AG04449 (cell line): ENCODE measurements at regions not wholly inside any gene's neighbourhood (a gene's known extent, or its start where the extent isn't known, plus 50 kb on each side); places are given as distances from the start of the nearest gene placed in this dataset.
"Not testable (repeated sequence)": the region's sequence is repeated elsewhere in the genome, so short reads cannot be mapped to it uniquely, and the experiment has no call there.

Source experiments
- CTCF ChIA-PET: fragments of 350-600 bp; formaldehyde crosslinking; extraction: SDS; loops from one replicate; lab custom pipeline; 2021; ENCODE audit warnings: antibody characterized with exemption; lab: Yijun Ruan, JAX
- POLR2A ChIA-PET: fragments of 400-600, 350-600 bp; formaldehyde crosslinking; extraction: SDS; loops from one replicate; lab custom pipeline; 2020; ENCODE audit warnings: antibody characterized with exemption, inconsistent platforms; lab: Yijun Ruan, JAX
- DNase-seq: peaks from one replicate; pipeline ENCODE4 v3.0.0-alpha.2; 2010; ENCODE audit warnings: low read depth, low spot score
- H3K4me3 ChIP-seq: 2 replicates; pipeline ENCODE4 v1.5.1; 2011; ENCODE audit warnings: low read depth, mild to moderate bottlenecking, control low read depth, low read length
- CTCF ChIP-seq: IDR thresholded peaks from one replicate; pipeline ENCODE4 v1.5.1; 2011; ENCODE audit warnings: mild to moderate bottlenecking, moderate library complexity, low read length, control low read depth, inconsistent platforms; ENCODE audit not compliant: insufficient read depth; ENCODE audit errors: missing control alignments

- ChIA-PET CTCF (no interaction called here), POLR2A (no interaction called here)
- no peak overlapping the region for H3K4me3 ChIP-seq
- no peak for TF ChIP-seq CTCF
- DNase-seq = no peak
These were observed 199.7 kb downstream of the ANKRD30B start for GRCh38 chr18:14947482-14948162.

- no peak for DNase-seq
- CTCF ChIA-PET = no interaction called here
- TF ChIP-seq CTCF = no peak
- POLR2A ChIA-PET = no interaction called here
- no peak overlapping the region for H3K4me3 ChIP-seq
These were observed 200.2 kb downstream of the ANKRD30B start for GRCh38 chr18:14948163-14948540.

- H3K4me3 ChIP-seq = no peak overlapping the region
- DNase-seq = no peak
- no peak for TF ChIP-seq CTCF
- CTCF ChIA-PET = no interaction called here
- POLR2A ChIA-PET = no interaction called here
These were observed 202.1 kb downstream of the ANKRD30B start for GRCh38 chr18:14949800-14950664.

DNA sequence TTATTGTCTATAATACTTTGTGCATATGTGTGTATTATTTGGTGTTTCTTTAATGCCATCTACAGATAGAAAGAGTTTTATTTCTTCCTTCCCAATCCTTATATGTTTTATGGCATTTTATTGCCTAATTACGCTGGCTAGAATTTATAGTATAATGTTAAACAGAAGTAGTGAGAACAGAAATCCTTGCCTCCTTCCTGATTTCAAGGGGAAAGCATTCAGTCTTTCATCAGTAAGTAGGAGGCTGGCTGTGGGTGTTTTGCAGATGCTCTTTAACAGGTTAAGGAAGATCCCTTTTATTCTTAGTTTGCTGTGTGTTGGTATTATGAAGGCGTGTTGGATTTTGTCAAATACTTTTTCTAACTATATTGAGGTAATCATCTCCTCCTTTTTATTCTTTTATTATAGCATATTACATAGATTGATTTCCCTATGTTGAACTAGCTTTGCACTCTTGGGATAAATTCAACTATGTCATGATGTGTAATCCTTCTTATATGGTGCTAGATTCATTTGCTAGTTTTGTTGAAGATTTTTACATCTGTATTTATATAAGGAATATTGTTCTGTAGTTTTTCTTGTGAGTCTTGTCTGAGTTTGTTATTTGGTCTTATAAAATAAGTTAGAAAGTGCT is 204.6 kb downstream of the ANKRD30B start:
- DNase-seq, POLR2A ChIA-PET, H3K4me3 ChIP-seq, CTCF ChIA-PET: not testable (repeated sequence)

GRCh38 chr18:14958701-14959100 is 210.7 kb downstream of the ANKRD30B start:
- no peak for DNase-seq
- no peak for TF ChIP-seq CTCF
- no peak overlapping the region for H3K4me3 ChIP-seq
- CTCF ChIA-PET = no interaction called here
- POLR2A ChIA-PET = no interaction called here

GRCh38 chr18:14959550-14959949 is 211.6 kb downstream of the ANKRD30B start:
- CTCF ChIA-PET = no interaction called here
- no peak for DNase-seq
- POLR2A ChIA-PET = no interaction called here
- no peak for TF ChIP-seq CTCF
- no peak overlapping the region for H3K4me3 ChIP-seq
